Lung (tissue), 11 donors: ENCODE measurements at regions not wholly inside any gene's neighbourhood (a gene's known extent, or its start where the extent isn't known, plus 50 kb on each side); places are given as distances from the start of the nearest gene placed in this dataset.

Experiments
- ATAC-seq: fragments of 200-7000 bp; cut with Tn5 transposase; one replicate; pipeline ENCODE4 v1.9.1; 2020; ENCODE audit warnings: moderate number of reproducible peaks; ENCODE audit not compliant: insufficient read depth, low FRiP score
- DNase-seq, 3 donors: peaks; one replicate each; pipeline ENCODE4 v3.0.0-alpha.2; 2013 to 2017
- H3K27ac ChIP-seq, 2 donors: one replicate each; pipeline ENCODE4 v1.5.1; 2013; ENCODE audit warnings: mild to moderate bottlenecking in 2 of 2, moderate library complexity in 2 of 2, control low read depth in 1 of 2, inconsistent platforms in 1 of 2, low read depth in 1 of 2, low read length in 1 of 2
- H3K27me3 ChIP-seq, 3 donors: one replicate each; pipeline ENCODE4 v1.5.1; 2013; ENCODE audit warnings: low read length in 2 of 3; ENCODE audit not compliant: control insufficient read depth in 3 of 3, insufficient read depth in 3 of 3
- H3K36me3 ChIP-seq, 4 donors: one replicate each; pipeline ENCODE4 v1.5.1; 2013; ENCODE audit warnings: low read length in 4 of 4, mild to moderate bottlenecking in 1 of 4, moderate library complexity in 1 of 4; ENCODE audit not compliant: control insufficient read depth in 4 of 4, insufficient read depth in 4 of 4
- H3K4me1 ChIP-seq, 5 donors: one replicate each; pipeline ENCODE4 v1.5.1; 2013; ENCODE audit warnings: low read length in 5 of 5, mild to moderate bottlenecking in 2 of 5, moderate library complexity in 1 of 5; ENCODE audit not compliant: control insufficient read depth in 5 of 5, insufficient read depth in 5 of 5
- H3K4me3 ChIP-seq: one replicate; pipeline ENCODE4 v1.5.1; 2013; ENCODE audit warnings: mild to moderate bottlenecking, control low read depth, moderate library complexity
- H3K9ac ChIP-seq, 2 donors: one replicate each; pipeline ENCODE4 v1.5.1; 2013; ENCODE audit warnings: low read length in 2 of 2, control low read depth in 1 of 2; ENCODE audit not compliant: insufficient read depth in 1 of 2
- H3K9me3 ChIP-seq, 4 donors: one replicate each; pipeline ENCODE4 v1.5.1; 2013; ENCODE audit warnings: low read length in 3 of 4, mild to moderate bottlenecking in 1 of 4, moderate library complexity in 1 of 4; ENCODE audit not compliant: control insufficient read depth in 4 of 4, insufficient read depth in 3 of 4
- CTCF ChIP-seq: IDR thresholded peaks from 2 replicates; pipeline ENCODE4 v1.5.1; 2012; ENCODE audit warnings: mild to moderate bottlenecking; ENCODE audit errors: control extremely low read depth, extremely low read depth
- WGBS, 2 donors: extraction: QIAGEN DNeasy Blood & Tissue Kit; methylation state at CpG; one replicate each; pipeline ENCODE4 v1.1.7; 2013; 5-methylcytosine and 5-hydroxymethylcytosine counted together
- donor health status: control.
- donor health status: control.
- donor health status: Bipolar disorder and iron deficiency.
- donor health status: healthy.
- donor health status: DM: yes; HTN: yes; CAD: no.

DNA sequence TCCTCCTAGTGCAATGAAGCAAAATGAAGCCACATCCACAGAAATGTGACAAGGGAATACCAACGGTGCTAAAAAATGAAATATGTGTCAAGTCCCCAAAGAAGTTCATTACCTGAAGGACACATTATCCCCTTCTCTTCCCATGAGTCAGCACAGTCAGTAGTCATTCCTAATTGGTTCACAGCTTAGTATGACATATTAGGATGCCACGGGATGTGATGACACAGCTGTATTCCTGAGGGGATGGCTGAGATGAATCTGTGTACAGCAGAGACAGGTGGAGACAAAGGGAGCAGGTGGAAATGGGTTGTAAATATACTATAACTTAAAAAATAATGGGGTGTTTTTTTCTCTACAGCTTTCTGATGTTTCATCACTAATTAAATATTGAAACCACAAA, 273.4 kb downstream of the ARRDC4 start:
- no peaks in the 10 kb centered on the region for H3K9me3 ChIP-seq
- TF ChIP-seq CTCF, result no peak
- H3K27me3 ChIP-seq, result peaks cover 0 to 5% (median 2%) of the 10 kb centered on the region in 3 donors
- no peak overlapping the region for H3K9ac ChIP-seq
- no peak for DNase-seq
- H3K36me3 ChIP-seq, result no peaks in the 10 kb centered on the region
- no peak overlapping the region for H3K4me3 ChIP-seq
- H3K27ac ChIP-seq, result no peak overlapping the region
- no peaks in the 10 kb centered on the region for H3K4me1 ChIP-seq
- no peak for ATAC-seq
- 74 to 85% methylated on average over 2 of the region's 2 CpGs for WGBS, 2 donors

GRCh38 chr15:98240303-98240702, 279.8 kb downstream of the ARRDC4 start:
- H3K4me3 ChIP-seq, result no peak overlapping the region

GRCh38 chr15:98241032-98241554, 280.6 kb downstream of the ARRDC4 start:
- H3K4me3 ChIP-seq, result no peak overlapping the region
- peak in 1 of 3 donors; percentile 1 for DNase-seq
- 80 to 85% methylated on average over 3 of the region's 3 CpGs for WGBS, 2 donors
- peaks cover 0 to 9% (median 0%) of the 10 kb centered on the region in 3 donors for H3K27me3 ChIP-seq
- H3K9ac ChIP-seq, result no peak overlapping the region
- no peak for ATAC-seq
- H3K4me1 ChIP-seq, result no peaks in the 10 kb centered on the region
- no peaks in the 10 kb centered on the region for H3K36me3 ChIP-seq
- no peak overlapping the region for H3K27ac ChIP-seq
- no peak for TF ChIP-seq CTCF
- no peaks in the 10 kb centered on the region for H3K9me3 ChIP-seq

More at GRCh38 chr15:98240303-98240702, 279.8 kb downstream of the ARRDC4 start:
- H3K36me3 ChIP-seq, result no peaks in the 10 kb centered on the region
- peaks cover 0 to 9% (median 0%) of the 10 kb centered on the region in 3 donors for H3K27me3 ChIP-seq
- 0% methylated on average over 1 of the region's 1 CpG; no CpG with 5 or more reads in 1 of the 2 donors for WGBS, 2 donors
- ATAC-seq (no peak), DNase-seq (no peak)
- no peaks in the 10 kb centered on the region for H3K9me3 ChIP-seq
- H3K9ac ChIP-seq, result no peak overlapping the region
- no peak for TF ChIP-seq CTCF
- H3K27ac ChIP-seq, result no peak overlapping the region
- no peaks in the 10 kb centered on the region for H3K4me1 ChIP-seq

- WGBS, 2 donors, result 14 to 23% methylated on average over 2 of the region's 2 CpGs
- Histone ChIP-seq H3K27ac (no peak overlapping the region), H3K36me3 (no peaks in the 10 kb centered on the region), H3K4me1 (no peaks in the 10 kb centered on the region), H3K9me3 (peaks cover 0 to 5% (median 2%) of the 10 kb centered on the region in 4 donors), H3K4me3 (no peak overlapping the region), H3K9ac (no peak overlapping the region), H3K27me3 (no peaks in the 10 kb centered on the region)
- no peak for DNase-seq
- TF ChIP-seq CTCF, result no peak
- ATAC-seq, result no peak
These were observed 296.8 kb downstream of the ARRDC4 start for GRCh38 chr15:98257290-98257689.
